HCT116 (cell line): ENCODE measurements at regions not wholly inside any gene's neighbourhood (a gene's known extent, or its start where the extent isn't known, plus 50 kb on each side); places are given as distances from the start of the nearest gene placed in this dataset.

Experiments
- EZH2 ChIP-seq: fragments of 200-600 bp; sonication (generic); IDR thresholded peaks from 2 replicates; pipeline ENCODE4 v1.6.1; 2017; ENCODE audit warnings: antibody characterized with exemption, mixed run types
- EZH2phosphoT487 ChIP-seq: fragments of 200-600 bp; IDR thresholded peaks from 2 replicates; pipeline ENCODE4 v1.6.1; 2018; ENCODE audit warnings: antibody characterized with exemption, borderline replicate concordance
- JUND ChIP-seq: IDR thresholded peaks from 2 replicates; pipeline ENCODE4 v1.6.1; 2012
- POLR2A ChIP-seq: IDR thresholded peaks from 2 replicates; pipeline ENCODE4 v1.7.0; 2011; ENCODE audit warnings: borderline replicate concordance; ENCODE audit not compliant: insufficient read depth, insufficient read length; ENCODE audit errors: extremely low read depth
- POLR2AphosphoS5 ChIP-seq: IDR thresholded peaks from 2 replicates; pipeline ENCODE4 v1.6.1; 2011; ENCODE audit warnings: mild to moderate bottlenecking, low read depth, low read length, moderate library complexity
- SIN3A ChIP-seq: IDR thresholded peaks from 2 replicates; pipeline ENCODE4 v1.6.1; 2012; ENCODE audit warnings: low read depth
- SP1 ChIP-seq: IDR thresholded peaks from 2 replicates; pipeline ENCODE4 v1.6.1; 2012; ENCODE audit warnings: low read depth
- TF ChIP-seq, protein P1 (sequence below), 3 experiments: fragments of 200-600 bp in 1 of 3; sonication (generic) in 1 of 3; IDR thresholded peaks in 2 of 3; conservative IDR thresholded peaks in 1 of 3; 2 replicates each; pipeline ENCODE4 v1.5.1; 2012 to 2017; ENCODE audit warnings: low read depth in 2 of 3, low read length in 2 of 3, antibody characterized with exemption in 1 of 3, borderline replicate concordance in 1 of 3, control low read depth in 1 of 3, mild to moderate bottlenecking in 1 of 3, mixed read lengths in 1 of 3, mixed run types in 1 of 3, moderate library complexity in 1 of 3; ENCODE audit not compliant: insufficient read depth in 1 of 3
- TF ChIP-seq, protein P2 (sequence below): IDR thresholded peaks from 2 replicates; pipeline ENCODE4 v1.6.1; 2012; ENCODE audit warnings: low read depth
- TF ChIP-seq, protein P3 (sequence below): IDR thresholded peaks from 2 replicates; pipeline ENCODE4 v1.6.1; 2012
- TF ChIP-seq, protein P4 (sequence below): IDR thresholded peaks from 2 replicates; pipeline ENCODE4 v1.6.1; 2011; ENCODE audit warnings: mild to moderate bottlenecking, low read length, moderate library complexity; ENCODE audit not compliant: insufficient replicate concordance; ENCODE audit errors: extremely low read depth

DNA sequence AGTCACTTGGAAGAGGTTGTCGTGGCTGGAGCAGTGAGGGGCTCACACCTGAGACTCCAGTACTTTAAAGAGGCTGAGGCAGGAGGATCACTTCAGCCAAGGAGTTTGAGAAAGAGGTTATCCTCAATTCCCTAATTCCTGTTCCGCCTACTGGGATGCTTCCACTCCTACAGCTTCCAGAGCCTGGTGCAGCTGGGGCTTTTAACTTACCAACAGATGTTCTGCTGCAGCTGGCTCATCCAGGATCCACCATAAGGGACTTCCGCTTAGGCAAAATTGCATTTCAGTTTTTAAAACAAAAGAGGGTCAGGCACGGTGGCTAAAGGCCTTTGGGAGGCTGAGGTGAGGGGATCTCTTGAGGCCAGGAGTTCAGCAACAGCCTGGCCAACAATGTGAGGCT, 59.1 kb upstream of the CDYL start:
- TF ChIP-seq JUND (no peak), SIN3A (no peak), POLR2AphosphoS5 (no peak), EZH2phosphoT487 (no peak), POLR2A (no peak), SP1 (no peak), EZH2 (no peak)
- TF ChIP-seq, protein P1, sequence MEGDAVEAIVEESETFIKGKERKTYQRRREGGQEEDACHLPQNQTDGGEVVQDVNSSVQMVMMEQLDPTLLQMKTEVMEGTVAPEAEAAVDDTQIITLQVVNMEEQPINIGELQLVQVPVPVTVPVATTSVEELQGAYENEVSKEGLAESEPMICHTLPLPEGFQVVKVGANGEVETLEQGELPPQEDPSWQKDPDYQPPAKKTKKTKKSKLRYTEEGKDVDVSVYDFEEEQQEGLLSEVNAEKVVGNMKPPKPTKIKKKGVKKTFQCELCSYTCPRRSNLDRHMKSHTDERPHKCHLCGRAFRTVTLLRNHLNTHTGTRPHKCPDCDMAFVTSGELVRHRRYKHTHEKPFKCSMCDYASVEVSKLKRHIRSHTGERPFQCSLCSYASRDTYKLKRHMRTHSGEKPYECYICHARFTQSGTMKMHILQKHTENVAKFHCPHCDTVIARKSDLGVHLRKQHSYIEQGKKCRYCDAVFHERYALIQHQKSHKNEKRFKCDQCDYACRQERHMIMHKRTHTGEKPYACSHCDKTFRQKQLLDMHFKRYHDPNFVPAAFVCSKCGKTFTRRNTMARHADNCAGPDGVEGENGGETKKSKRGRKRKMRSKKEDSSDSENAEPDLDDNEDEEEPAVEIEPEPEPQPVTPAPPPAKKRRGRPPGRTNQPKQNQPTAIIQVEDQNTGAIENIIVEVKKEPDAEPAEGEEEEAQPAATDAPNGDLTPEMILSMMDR (IDR thresholded peaks at IDR 0.05 in 2 of 3, conservative IDR thresholded peaks at IDR 0.05 in 1 of 3; ENCODE audit: borderline replicate concordance in 1 of 3, insufficient read depth in 1 of 3, low read depth in 2 of 3, low read length in 2 of 3) = no peak
- TF ChIP-seq, protein P2, sequence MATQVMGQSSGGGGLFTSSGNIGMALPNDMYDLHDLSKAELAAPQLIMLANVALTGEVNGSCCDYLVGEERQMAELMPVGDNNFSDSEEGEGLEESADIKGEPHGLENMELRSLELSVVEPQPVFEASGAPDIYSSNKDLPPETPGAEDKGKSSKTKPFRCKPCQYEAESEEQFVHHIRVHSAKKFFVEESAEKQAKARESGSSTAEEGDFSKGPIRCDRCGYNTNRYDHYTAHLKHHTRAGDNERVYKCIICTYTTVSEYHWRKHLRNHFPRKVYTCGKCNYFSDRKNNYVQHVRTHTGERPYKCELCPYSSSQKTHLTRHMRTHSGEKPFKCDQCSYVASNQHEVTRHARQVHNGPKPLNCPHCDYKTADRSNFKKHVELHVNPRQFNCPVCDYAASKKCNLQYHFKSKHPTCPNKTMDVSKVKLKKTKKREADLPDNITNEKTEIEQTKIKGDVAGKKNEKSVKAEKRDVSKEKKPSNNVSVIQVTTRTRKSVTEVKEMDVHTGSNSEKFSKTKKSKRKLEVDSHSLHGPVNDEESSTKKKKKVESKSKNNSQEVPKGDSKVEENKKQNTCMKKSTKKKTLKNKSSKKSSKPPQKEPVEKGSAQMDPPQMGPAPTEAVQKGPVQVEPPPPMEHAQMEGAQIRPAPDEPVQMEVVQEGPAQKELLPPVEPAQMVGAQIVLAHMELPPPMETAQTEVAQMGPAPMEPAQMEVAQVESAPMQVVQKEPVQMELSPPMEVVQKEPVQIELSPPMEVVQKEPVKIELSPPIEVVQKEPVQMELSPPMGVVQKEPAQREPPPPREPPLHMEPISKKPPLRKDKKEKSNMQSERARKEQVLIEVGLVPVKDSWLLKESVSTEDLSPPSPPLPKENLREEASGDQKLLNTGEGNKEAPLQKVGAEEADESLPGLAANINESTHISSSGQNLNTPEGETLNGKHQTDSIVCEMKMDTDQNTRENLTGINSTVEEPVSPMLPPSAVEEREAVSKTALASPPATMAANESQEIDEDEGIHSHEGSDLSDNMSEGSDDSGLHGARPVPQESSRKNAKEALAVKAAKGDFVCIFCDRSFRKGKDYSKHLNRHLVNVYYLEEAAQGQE = no peak
- TF ChIP-seq, protein P3, sequence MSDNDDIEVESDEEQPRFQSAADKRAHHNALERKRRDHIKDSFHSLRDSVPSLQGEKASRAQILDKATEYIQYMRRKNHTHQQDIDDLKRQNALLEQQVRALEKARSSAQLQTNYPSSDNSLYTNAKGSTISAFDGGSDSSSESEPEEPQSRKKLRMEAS = no peak
- TF ChIP-seq, protein P4, sequence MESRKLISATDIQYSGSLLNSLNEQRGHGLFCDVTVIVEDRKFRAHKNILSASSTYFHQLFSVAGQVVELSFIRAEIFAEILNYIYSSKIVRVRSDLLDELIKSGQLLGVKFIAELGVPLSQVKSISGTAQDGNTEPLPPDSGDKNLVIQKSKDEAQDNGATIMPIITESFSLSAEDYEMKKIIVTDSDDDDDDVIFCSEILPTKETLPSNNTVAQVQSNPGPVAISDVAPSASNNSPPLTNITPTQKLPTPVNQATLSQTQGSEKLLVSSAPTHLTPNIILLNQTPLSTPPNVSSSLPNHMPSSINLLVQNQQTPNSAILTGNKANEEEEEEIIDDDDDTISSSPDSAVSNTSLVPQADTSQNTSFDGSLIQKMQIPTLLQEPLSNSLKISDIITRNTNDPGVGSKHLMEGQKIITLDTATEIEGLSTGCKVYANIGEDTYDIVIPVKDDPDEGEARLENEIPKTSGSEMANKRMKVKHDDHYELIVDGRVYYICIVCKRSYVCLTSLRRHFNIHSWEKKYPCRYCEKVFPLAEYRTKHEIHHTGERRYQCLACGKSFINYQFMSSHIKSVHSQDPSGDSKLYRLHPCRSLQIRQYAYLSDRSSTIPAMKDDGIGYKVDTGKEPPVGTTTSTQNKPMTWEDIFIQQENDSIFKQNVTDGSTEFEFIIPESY = no peak
